GM18861 (cell line): ENCODE measurements at regions not wholly inside any gene's neighbourhood (a gene's known extent, or its start where the extent isn't known, plus 50 kb on each side); places are given as distances from the start of the nearest gene placed in this dataset.

Experiments used
- ATAC-seq: cut with Tn5 transposase; IDR thresholded peaks from one replicate; pipeline ENCODE4 v1.9.1; 2021; ENCODE audit not compliant: unreplicated experiment

DNA sequence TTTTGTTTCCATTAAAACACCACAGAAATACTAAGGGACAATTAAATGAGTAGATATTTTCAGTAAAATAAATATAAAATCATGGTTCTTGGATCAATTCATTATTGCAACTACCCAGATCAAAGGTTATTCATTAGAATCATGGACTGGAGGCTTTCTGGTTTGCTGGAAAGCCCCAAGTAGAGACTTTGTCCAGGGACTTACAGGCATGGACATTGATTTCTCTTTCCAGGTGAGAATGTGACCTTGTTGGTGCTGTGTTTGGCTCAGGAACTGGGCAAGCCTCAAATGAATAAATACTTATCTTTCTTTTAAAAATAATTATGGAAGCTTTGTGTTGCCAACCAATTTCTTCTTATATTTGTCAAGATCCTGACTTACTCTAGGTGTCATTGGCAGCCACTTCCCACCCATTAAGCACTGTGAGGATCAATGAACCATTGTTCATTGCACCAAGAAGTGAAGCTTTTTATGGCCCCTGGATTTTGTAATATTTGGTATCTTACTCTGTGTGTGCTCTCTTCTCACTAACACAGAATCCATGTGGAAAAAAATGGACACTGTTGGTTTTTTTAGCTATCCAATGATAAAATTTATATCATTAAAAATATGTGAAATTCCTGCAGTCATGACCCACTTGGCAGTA lies 205.8 kb upstream of the NRXN1 start:
- no peak for ATAC-seq

DNA sequence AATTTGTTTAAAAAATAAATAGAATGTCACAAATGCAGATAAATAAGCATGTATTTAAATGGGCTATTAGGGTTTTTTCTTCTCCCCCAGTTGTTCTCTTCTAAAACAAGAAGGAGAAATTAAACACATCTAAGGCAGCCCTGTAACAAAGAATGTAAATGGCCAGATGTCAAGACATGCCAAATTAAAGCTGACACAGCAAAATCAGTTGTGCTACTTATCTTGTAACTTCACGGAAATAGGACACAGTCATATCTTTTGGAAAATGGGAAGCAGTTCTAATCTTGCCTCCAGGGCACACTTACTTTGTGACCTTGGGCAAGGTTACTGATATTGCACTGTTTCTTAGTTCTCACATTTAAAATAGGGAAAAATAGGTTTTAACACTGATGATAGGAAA lies 200.1 kb upstream of the NRXN1 start:
- ATAC-seq: no peak

DNA sequence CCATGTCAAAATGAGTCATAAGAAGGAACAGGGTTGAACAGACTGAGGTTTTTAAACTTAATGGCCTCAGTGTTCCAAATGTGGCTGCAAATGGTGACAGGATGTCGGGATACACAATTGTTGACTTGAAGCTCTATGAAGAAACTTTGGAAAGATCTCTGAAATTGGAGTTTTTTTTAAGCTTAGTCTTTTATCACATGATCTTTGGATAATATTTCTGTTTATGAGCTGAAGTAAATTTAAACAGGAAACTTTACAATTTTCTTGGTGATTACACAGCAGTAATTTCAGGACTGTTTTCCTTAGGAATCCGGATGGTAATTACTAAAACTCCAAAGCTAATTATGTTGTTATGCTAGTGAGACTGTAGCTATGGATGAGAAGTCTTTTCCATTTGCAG lies 199.1 kb upstream of the NRXN1 start:
- no peak for ATAC-seq

DNA sequence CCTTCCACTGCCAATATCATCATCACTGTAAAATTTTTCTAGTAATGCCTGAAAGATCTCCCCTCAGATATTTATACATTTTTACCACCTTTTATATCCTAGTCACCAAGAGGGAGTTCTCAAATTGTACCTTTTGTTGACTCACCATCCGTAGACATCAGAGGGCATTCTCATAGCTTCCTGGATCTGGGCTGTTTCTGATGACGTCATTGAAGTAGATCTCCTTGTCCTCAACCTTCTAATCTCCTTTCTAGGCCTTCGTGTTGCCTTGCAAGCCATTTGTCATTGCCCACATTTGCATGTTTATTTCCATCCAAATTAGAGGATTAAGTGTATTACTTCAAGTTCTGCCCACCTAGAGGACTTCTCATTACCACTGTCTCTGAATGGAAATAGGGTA lies 193.4 kb upstream of the NRXN1 start:
- no peak for ATAC-seq

DNA sequence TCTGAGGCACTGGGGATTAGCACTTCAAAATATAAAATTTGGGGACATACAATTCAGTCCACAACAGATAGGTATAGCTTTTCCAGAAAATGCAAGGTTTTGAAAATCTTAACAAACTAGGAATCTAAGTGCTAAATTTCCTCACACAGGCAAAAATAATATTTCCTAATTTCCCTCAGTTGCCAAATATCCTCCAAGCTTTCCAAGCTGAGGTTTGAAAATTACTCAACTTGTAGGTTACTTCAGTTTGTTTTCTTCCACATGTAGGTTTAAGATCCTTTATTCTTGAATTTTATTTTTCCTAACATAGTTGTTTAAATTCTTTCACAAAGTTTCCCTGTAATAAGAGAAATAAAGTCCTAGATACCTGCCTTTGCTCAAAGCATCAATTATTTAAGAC lies 192.9 kb upstream of the NRXN1 start:
- ATAC-seq: no peak

DNA sequence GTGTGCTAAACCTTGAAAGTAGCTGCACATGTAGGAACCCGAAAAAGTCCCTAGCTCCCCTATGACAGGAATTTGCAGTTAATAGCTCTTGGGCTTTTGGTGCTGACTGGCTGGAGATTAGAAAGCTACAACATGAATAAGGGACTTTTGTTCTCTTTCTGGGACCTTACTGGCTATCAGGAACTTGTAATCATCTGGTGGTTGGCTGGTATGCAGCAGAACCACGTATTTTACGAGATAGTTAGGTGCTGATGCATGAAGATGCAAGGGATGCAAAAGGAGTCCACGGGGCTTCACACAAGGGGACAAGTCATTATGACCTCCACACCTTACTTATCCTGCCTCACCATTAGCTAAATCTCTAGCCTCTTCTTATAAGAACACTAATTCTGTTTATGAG lies 190.2 kb upstream of the NRXN1 start:
- no peak for ATAC-seq

DNA sequence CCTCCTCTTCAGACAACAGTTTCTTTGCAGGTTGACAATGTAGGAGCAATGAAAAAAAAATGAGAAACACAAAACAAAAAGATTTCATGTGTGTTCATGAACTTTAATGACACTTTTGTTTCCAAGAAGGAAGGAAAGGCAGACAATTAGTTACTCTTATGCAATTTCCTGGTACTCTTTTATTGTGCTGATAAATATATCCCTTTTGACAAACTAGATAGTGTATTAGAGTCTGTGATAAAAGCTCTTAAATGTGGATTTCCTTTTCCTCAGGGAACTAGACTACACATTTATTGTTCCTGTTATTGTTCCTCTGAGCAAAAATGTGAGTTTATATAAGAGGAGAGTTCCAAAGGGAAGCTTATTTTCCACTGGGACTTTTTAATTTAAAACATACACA lies 188.7 kb upstream of the NRXN1 start:
- no peak for ATAC-seq

DNA sequence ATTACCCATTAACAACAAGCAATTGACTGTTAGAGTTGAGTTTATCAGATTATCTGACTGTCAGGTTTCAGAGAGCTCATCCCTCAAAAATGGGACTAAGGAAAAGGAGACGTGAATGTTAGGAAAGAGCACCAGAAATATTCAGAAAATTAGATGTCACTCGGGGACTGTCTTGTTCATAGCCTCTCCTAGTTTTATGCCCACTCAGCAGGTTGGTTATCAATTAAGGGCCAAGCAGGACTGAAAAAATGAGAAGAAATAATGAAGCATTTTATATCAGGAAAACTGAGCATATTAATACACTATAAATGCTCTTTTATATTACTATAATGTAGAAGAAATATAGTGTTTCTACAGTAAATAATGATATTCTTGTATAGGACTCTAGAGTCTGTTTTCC lies 188.1 kb upstream of the NRXN1 start:
- no peak for ATAC-seq

DNA sequence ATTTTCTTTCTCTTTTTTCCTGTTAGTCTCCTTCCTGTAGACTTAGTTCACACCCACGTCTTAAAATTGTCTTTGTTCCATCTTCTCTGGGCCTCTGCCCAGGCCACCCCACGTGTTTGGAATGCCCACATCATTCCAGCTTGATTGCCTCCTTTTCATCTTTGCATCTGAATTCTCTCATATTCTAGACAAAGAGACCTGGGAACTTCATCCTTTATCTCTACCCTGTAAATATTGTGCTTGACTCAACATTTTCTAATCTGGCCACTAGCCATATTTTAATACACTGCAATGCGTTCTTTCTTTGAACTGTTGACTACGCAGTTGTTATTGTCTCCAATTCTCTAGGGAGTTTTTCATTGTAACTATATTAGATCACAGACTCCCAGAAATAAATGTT lies 187.5 kb upstream of the NRXN1 start:
- no peak for ATAC-seq

DNA sequence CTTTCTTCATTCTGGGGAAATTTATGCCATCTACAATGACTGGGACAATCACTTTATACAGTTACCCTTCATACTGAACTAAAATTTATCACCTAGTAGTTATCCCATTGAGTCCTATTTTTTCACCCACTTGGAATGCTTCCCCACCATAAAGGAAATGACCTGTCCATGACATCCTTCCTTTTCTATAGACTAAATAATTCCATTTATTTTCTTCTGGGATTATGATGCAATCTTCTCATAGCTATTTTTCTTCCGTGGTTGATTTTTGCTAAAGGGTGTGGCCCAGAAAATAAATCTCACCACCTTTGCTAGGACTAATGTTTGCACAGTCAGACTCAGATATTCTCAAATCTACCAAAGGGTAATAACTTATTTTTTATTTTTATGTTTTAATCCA lies 186.1 kb upstream of the NRXN1 start:
- no peak for ATAC-seq

DNA sequence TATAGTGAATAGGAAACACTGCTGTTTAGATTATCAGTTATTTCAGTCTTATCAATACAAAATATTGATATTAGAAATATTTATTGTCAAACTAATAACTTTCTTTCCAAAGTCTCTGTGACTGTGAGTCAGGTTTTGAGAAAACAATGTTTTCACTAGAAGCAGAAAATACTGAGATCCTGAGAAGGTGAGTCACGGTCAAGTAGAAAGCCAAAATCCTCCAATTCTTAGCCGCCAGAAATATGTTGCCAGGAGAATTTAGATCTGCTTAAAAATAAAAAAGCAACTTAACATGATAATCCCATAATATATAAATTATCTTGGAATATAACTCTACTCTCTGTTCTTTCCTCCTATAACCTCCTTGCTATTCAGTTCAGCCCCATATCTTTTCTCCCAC lies 181.9 kb upstream of the NRXN1 start:
- no peak for ATAC-seq

DNA sequence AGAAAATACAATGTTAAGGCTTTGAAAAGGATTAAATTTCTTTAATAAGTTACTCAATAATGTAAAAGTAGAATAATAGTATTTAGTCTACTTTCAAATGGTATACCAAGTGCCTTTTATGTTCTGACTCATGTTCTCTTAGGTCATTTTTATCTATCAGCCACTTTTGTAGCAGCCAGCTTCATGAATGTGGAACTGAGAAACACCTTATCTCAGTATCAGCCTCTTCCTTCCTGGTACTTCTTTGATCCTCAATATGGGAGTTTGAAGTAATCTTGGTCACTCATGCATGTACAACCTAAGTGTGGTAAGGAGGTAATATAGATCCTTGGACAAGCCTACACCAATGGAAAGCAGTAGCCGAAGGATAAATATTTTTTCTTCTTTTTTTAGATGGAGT lies 180.4 kb upstream of the NRXN1 start:
- no peak for ATAC-seq

DNA sequence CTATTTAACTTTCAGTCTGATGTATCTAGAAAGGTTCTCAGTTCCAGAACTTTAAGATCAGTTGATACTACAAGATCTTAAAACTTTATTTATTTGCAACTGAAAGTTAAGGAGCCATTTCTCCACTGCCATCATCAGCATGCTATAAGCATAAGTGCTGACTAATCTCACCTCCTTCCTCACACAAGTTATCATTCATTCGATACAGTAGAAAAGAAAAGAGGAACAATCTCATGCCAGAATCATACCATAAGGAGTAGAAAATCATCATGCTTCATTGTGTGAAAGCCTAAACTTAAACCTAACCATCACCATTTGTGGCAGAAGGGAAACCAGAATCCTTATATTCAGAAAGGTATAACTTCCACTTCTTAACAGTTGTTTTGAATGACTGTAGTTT lies 176.6 kb upstream of the NRXN1 start:
- no peak for ATAC-seq

DNA sequence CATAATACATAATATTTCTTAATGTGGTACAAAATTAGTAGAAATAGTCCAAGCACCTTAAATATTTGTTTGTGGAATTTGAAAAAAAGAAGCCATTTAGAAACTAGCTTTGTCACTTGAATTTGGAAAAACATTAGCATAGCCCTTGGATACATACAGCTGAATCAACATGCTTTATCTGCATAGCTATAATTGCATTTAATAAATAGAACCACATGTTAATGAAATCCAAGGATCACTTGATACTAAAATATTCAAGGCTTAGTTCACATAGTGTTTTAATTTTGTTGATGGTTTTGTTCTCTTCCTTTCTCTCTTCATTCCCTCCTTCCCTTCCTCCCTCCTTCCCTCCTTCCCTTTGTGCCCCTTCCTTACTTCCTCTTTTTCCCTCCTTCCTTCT lies 169.4 kb upstream of the NRXN1 start:
- no peak for ATAC-seq

DNA sequence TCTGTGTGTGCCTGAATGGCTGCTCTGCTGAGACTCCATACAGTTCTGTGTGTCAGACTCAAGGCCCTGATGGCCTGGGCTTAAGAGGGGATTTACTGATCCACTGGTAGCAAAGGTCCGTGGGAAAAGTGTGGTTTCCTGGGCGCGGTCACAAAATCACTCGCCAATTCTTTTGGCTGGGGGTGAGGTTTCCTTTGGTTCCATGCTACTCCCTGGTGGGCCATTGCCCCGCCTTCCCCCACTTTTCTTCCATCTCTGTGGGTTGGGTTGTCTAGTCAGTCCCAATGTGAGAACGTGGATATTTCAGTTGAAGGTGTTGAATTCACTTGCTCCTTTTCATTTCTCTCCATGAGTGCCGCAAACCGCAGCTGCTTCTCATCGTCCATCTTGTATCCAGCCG lies 162.7 kb upstream of the NRXN1 start:
- ATAC-seq: no peak

DNA sequence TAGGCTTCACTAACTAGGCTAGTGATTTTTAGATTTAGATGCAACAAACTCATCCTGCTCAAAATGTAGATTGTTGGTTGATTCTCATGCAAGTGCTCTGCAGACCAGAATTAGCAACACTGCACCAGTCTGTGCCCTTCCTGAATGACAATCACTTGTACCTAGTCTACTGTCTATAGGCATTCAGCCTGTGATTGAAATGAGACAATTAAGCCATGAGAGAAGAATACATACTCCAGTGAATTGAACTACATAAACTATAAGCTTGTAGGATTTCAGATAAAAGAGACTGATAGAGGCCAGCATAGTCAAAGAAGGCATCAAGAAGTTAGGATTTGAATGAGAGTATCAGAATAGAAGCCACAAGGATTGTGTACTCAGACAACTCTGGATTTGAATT lies 138.3 kb upstream of the NRXN1 start:
- ATAC-seq: no peak

DNA sequence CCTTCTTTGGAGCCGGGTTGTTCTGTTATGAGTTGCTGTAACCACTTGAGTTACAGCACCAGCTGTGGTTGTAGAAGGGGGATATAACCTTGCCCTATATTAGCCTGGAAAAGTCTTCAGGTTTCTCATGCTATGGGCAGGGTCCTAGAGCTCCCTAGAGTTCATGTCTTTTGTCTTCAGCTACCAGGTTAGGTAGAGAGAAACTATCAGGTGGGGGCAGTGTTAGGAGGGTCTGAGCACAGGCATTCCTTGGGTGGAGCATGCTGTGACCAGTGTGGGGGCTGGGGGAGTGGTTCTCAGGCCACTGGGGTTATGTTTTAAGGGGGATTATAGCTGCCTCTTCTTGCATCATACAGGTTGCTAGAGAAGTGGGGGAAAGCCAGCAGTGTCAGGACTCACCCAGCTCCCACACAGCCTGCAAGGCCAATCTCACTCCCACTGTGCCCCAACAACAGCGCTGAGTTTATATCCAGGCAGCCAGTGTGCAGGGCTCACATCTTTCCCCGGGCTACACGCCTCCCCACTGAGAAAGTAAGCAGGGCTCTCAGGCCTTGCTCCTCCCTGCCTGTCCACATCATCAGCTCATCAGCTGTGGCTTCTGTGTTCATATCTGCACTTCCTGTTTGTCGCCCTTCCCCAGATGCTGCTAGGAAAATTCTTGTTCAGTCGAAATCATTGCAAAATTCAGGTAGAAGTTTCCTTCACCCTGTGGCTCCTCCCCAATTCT lies 133.8 kb upstream of the NRXN1 start:
- ATAC-seq: no peak

DNA sequence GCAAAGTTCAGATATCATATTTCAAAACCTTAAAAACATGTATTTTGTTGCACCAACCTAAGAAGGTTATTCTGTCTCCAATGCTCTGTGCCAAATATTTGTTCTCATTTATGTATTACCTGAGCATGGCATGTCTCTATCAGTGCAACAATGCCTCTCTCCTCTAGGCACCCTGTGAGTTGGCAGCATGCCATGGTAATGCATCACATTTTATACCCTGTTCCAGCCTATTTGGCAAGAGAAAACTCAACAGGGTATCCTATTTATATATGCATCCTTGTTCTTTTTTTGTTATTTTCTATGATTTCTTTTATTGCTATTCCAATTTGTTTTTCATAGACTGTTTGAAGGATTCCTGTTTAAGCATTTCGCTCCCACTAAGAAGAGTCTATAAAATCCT lies 126.3 kb upstream of the NRXN1 start:
- ATAC-seq: no peak

DNA sequence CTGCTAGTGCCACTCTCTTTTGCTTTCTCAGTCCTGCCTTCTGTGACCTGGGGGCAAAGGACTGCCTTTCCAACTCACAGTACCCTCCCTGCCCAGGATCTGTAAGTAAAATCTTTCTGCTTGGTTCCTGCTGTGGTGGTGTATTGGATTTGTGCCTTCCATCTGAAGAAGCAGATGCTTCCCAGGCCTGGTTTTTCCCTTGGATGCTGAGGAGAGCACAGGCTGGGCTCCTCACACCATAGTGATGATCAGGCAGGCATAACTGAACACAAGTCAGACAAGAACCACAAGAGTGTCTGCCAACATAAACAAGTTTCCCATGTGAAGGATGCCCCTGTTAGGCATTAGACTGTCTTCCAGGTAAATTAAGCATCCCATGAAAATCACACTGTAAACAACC lies 121.3 kb upstream of the NRXN1 start:
- no peak for ATAC-seq

DNA sequence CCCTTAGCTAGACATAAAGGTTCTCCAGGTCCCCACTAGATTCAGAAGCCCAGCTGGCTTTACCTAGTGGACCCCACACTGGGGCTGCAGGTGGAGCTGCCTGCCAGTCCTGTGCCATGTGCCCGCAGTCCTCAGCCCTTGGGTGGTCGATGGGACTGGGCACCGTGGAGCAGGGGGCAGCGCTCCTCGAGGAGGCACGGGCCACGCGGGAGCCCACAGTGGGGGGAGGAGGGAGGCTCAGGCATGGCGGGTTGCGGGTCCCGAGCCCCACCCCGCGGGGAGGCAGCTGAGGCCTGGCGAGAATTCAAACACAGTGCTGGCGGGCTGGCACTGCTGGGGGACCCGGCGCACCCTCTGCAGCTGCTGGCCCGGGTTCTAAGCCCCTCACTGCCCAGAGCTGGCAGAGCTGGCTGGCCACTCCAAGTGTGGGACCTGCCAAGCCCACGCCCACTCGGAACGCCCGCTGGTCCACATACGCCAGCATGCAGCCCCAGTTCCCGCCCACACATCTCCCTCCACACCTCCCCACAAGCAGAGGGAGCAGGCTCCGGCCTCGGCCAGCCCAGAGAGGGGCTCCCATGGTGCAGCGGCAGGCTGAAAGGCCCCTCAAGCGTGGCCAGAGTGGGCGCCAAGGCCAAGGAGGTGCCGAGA lies 119.7 kb upstream of the NRXN1 start:
- no peak for ATAC-seq

DNA sequence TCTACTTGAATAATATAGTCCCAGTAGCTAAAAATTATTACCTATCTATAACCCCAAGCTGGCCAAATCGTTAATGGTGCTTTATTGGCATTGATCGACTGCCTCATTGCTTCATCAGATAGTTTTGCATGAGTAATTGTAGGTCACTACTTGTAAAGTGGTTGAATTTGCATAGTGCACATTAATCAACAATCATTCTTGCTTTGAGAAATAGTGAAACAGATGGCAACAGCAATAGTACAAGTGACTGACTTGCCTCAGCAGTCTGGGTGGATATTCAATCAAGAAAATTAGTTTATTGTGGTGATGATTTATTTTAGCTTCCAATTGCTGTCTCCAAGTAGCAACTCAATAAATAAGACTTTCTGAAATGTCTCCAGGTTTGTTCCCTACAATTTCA lies 117.8 kb upstream of the NRXN1 start:
- no peak for ATAC-seq

DNA sequence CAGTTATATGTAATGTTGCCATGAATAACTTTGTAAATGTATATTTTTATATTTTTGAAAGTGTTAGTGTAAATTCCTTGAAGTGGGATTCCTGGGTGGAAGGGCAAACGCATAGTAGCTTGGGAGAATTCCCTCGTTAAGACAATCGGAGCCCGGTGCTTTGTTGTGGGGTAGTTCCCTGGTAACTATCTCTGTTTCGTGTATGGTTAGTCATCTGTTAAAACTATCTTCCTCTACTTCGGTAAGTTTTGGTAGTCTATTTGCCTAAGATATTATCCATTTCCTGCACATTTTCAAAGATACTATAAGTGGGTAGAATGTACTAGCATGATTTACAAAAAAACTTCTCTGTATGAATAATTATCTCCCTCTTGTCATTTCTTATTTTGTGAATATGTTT lies 113.8 kb upstream of the NRXN1 start:
- ATAC-seq: no peak
